HEK293 (cell line): ENCODE measurements at regions not wholly inside any gene's neighbourhood (a gene's known extent, or its start where the extent isn't known, plus 50 kb on each side); places are given as distances from the start of the nearest gene placed in this dataset.

Source experiments
- CTCF ChIA-PET: fragments of 350-600 bp; formaldehyde crosslinking; extraction: SDS; loops from one replicate; lab custom pipeline; 2021; ENCODE audit warnings: antibody characterized with exemption; lab: Yijun Ruan, JAX
- POLR2A ChIA-PET: fragments of 300-600 bp; formaldehyde crosslinking; extraction: SDS; loops from one replicate; lab custom pipeline; 2020; ENCODE audit warnings: antibody characterized with exemption, inconsistent platforms; lab: Yijun Ruan, JAX
- H3K27ac ChIP-seq: fragments of 200-500 bp; sonication (Bioruptor generic); 2 replicates; pipeline ENCODE4 v1.5.1; 2014; ENCODE audit warnings: low read depth, low read length, control low read depth, inconsistent platforms; ENCODE audit errors: extremely low read depth
- H3K36me3 ChIP-seq, 2 experiments: fragments of 200-500 bp in 1 of 2; sonication (Bioruptor generic) in 1 of 2; 1 replicate in 1 of 2; 2 replicates in 1 of 2; pipeline ENCODE4 v1.5.1; 2014 to 2017; ENCODE audit warnings: inconsistent platforms in 2 of 2, low read length in 2 of 2; ENCODE audit not compliant: control insufficient read depth in 2 of 2, insufficient read depth in 1 of 2
- H3K4me1 ChIP-seq: fragments of 200-500 bp; sonication (Bioruptor generic); 2 replicates; pipeline ENCODE4 v1.5.1; 2014; ENCODE audit warnings: mild to moderate bottlenecking, low read length, inconsistent platforms; ENCODE audit not compliant: control insufficient read depth, insufficient read depth
- H3K4me3 ChIP-seq: 2 replicates; pipeline ENCODE4 v1.5.1; 2011; ENCODE audit warnings: low read depth, mild to moderate bottlenecking, control low read depth, low read length, moderate library complexity
- H3K9me3 ChIP-seq: fragments of 200-500 bp; sonication (Bioruptor generic); 2 replicates; pipeline ENCODE4 v1.5.1; 2014; ENCODE audit warnings: low read depth, low read length, inconsistent platforms; ENCODE audit not compliant: control insufficient read depth, insufficient read depth
- BCL11B ChIP-seq: fragments of 450-650 bp; formaldehyde crosslinking; IDR thresholded peaks from 2 replicates; pipeline ENCODE4 v1.5.1; 2016; ENCODE audit warnings: low read depth, missing biosample characterization, missing genetic modification characterization
- RBAK ChIP-seq: fragments of 450-650 bp; formaldehyde crosslinking; IDR thresholded peaks from 2 replicates; pipeline ENCODE4 v1.5.1; 2016; ENCODE audit warnings: missing biosample characterization, missing genetic modification characterization
- REPIN1 ChIP-seq: fragments of 450-650 bp; formaldehyde crosslinking; IDR thresholded peaks from 2 replicates; pipeline ENCODE4 v1.5.1; 2017; ENCODE audit warnings: missing biosample characterization, missing genetic modification characterization, low read depth
- TRIM28 ChIP-seq: IDR thresholded peaks from 2 replicates; pipeline ENCODE4 v1.6.1; 2011; ENCODE audit warnings: low read length, control low read depth, borderline replicate concordance
- ZBTB48 ChIP-seq: fragments of 450-650 bp; formaldehyde crosslinking; IDR thresholded peaks from 2 replicates; pipeline ENCODE4 v1.5.1; 2016; ENCODE audit warnings: missing biosample characterization, missing genetic modification characterization
- ZNF121 ChIP-seq: fragments of 450-650 bp; formaldehyde crosslinking; IDR thresholded peaks from 2 replicates; pipeline ENCODE4 v1.5.1; 2016; ENCODE audit warnings: missing biosample characterization, missing genetic modification characterization
- ZNF133 ChIP-seq: fragments of 450-650 bp; formaldehyde crosslinking; IDR thresholded peaks from 2 replicates; pipeline ENCODE4 v1.5.1; 2016; ENCODE audit warnings: missing biosample characterization, missing genetic modification characterization
- ZNF157 ChIP-seq: fragments of 450-650 bp; formaldehyde crosslinking; IDR thresholded peaks from 2 replicates; pipeline ENCODE4 v1.5.1; 2016; ENCODE audit warnings: missing biosample characterization, missing genetic modification characterization
- ZNF175 ChIP-seq: fragments of 450-650 bp; formaldehyde crosslinking; IDR thresholded peaks from 2 replicates; pipeline ENCODE4 v1.5.1; 2016; ENCODE audit warnings: missing biosample characterization, missing genetic modification characterization
- ZNF292 ChIP-seq: fragments of 450-650 bp; formaldehyde crosslinking; IDR thresholded peaks from 2 replicates; pipeline ENCODE4 v1.5.1; 2016; ENCODE audit warnings: low read depth, missing biosample characterization, missing genetic modification characterization, borderline replicate concordance
- ZNF341 ChIP-seq: fragments of 450-650 bp; formaldehyde crosslinking; IDR thresholded peaks from 2 replicates; pipeline ENCODE4; 2016; ENCODE audit warnings: low read depth, missing biosample characterization, missing genetic modification characterization
- ZNF350 ChIP-seq: fragments of 450-650 bp; formaldehyde crosslinking; IDR thresholded peaks from 2 replicates; pipeline ENCODE4 v1.5.0; 2017; ENCODE audit warnings: missing biosample characterization, mild to moderate bottlenecking, missing genetic modification characterization
- ZNF404 ChIP-seq: fragments of 450-650 bp; formaldehyde crosslinking; IDR thresholded peaks from 2 replicates; pipeline ENCODE4 v1.5.1; 2017; ENCODE audit warnings: missing biosample characterization, missing genetic modification characterization
- ZNF488 ChIP-seq: fragments of 450-650 bp; formaldehyde crosslinking; IDR thresholded peaks from 2 replicates; pipeline ENCODE4 v1.5.1; 2016; ENCODE audit warnings: missing biosample characterization, missing genetic modification characterization
- ZNF513 ChIP-seq: fragments of 450-650 bp; IDR thresholded peaks from 2 replicates; pipeline ENCODE4 v1.5.1; 2018; ENCODE audit warnings: missing biosample characterization, missing genetic modification characterization
- ZNF664 ChIP-seq: fragments of 450-650 bp; formaldehyde crosslinking; IDR thresholded peaks from 2 replicates; pipeline ENCODE4 v1.5.1; 2016; ENCODE audit warnings: missing biosample characterization, missing genetic modification characterization
- ZNF670 ChIP-seq: fragments of 450-650 bp; formaldehyde crosslinking; IDR thresholded peaks from 2 replicates; pipeline ENCODE4 v1.5.1; 2016; ENCODE audit warnings: missing biosample characterization, missing genetic modification characterization, low read depth
- ZXDB ChIP-seq: fragments of 450-650 bp; formaldehyde crosslinking; IDR thresholded peaks from 2 replicates; pipeline ENCODE4 v1.5.1; 2016; ENCODE audit warnings: missing biosample characterization, missing genetic modification characterization
- TF ChIP-seq, protein P1 (sequence below): fragments of 450-650 bp; formaldehyde crosslinking; IDR thresholded peaks from 2 replicates; pipeline ENCODE4 v1.5.1; 2016; ENCODE audit warnings: missing biosample characterization, missing genetic modification characterization

GRCh38 chr3:15934389-15935195 is 136.8 kb upstream of the ANKRD28 start:
- no peaks in the 10 kb centered on the region for H3K36me3 ChIP-seq
- no peak overlapping the region for H3K4me3 ChIP-seq
- CTCF ChIA-PET, result interaction anchor here (0.6 kb wide), 2 partner anchors 220 to 807 kb away, joined by 3 read pairs; no protein-coding TSS in a partner anchor
- no peaks in the 10 kb centered on the region for H3K4me1 ChIP-seq
- TF ChIP-seq ZNF157, result peak; percentile 73
- TF ChIP-seq ZNF488 (tag by site-specific recombination), result no peak
- TF ChIP-seq, protein P1, sequence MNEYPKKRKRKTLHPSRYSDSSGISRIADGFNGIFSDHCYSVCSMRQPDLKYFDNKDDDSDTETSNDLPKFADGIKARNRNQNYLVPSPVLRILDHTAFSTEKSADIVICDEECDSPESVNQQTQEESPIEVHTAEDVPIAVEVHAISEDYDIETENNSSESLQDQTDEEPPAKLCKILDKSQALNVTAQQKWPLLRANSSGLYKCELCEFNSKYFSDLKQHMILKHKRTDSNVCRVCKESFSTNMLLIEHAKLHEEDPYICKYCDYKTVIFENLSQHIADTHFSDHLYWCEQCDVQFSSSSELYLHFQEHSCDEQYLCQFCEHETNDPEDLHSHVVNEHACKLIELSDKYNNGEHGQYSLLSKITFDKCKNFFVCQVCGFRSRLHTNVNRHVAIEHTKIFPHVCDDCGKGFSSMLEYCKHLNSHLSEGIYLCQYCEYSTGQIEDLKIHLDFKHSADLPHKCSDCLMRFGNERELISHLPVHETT (tag by site-specific recombination), result no peak
- 0 out of 2 replicates have a peak, but pooled peaks have one; percentile 21 for TF ChIP-seq ZNF121 (tag by site-specific recombination)
- TF ChIP-seq ZNF341 (tag by site-specific recombination), result 0 out of 2 replicates have a peak, but pooled peaks have one; percentile 13
- TF ChIP-seq, all 188 proteins: peak for 3
- no peak overlapping the region for H3K27ac ChIP-seq
- H3K9me3 ChIP-seq, result no peaks in the 10 kb centered on the region
- POLR2A ChIA-PET, result no interaction called here

GRCh38 chr3:15936312-15936711 is 138.5 kb upstream of the ANKRD28 start:
- ChIA-PET POLR2A (no interaction called here), CTCF (interaction anchor here (0.6 to 1.6 kb wide), 3 partner anchors 17 to 40 kb away, joined by 3 to 7 read pairs (median 5); no protein-coding TSS in a partner anchor)
- H3K36me3 ChIP-seq, result no peaks in the 10 kb centered on the region
- H3K4me3 ChIP-seq, result no peak overlapping the region
- H3K4me1 ChIP-seq, result no peaks in the 10 kb centered on the region
- TF ChIP-seq ZNF404 (tag by site-specific recombination) (no peak), ZNF670 (tag by site-specific recombination) (no peak), ZNF175 (no peak), ZNF664 (tag by site-specific recombination) (no peak), TRIM28 (no peak), ZNF133 (no peak), REPIN1 (tag by site-specific recombination) (no peak), BCL11B (tag by site-specific recombination) (no peak), ZNF350 (tag by site-specific recombination) (no peak), ZBTB48 (tag by site-specific recombination) (no peak), ZXDB (tag by site-specific recombination) (no peak), ZNF513 (tag by site-specific recombination) (no peak), ZNF292 (tag by site-specific recombination) (no peak), RBAK (no peak)
- no peaks in the 10 kb centered on the region for H3K9me3 ChIP-seq
- H3K27ac ChIP-seq, result no peak overlapping the region
